AG08396 (cell line): ENCODE measurements at regions not wholly inside any gene's neighbourhood (a gene's known extent, or its start where the extent isn't known, plus 50 kb on each side); places are given as distances from the start of the nearest gene placed in this dataset.
"Not testable (repeated sequence)": the region's sequence is repeated elsewhere in the genome, so short reads cannot be mapped to it uniquely, and the experiment has no call there.

Source experiments
- DNase-seq: peaks from one replicate; pipeline ENCODE4 v3.0.0; 2012; ENCODE audit warnings: low spot score, mixed read lengths

DNA sequence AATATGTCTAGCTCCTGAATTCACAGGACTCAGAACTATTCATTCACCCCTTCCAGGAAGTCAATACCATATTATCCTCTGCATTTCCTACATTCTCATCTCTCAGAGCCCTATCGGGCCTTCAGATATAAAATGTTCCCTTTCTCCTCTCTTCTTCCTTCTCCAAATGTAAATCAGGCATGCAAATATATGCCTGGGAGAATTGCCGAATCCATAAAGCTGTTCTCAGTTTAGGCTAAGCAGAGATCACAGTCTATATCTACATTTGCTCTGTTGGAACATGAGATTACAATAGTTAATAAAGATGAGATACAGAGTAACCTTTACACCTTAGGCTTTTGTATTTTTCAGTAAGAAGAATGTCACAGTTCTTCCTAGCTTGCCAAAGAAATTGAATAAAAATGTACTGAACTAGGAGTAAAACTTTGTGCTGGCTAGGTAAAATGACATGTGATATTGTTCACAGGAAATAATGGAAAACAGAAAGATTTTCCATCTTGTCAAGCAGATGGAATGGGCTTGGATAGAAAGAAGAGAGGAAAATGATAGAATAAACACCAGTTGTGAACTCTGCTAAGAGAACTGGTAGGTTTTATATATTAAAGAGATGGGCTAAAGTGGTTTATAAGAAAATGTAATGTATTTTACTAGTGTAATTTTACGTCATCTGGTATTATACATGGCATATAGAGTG lies 161.5 kb downstream of the NRIP1 start:
- DNase-seq: no peak

DNA sequence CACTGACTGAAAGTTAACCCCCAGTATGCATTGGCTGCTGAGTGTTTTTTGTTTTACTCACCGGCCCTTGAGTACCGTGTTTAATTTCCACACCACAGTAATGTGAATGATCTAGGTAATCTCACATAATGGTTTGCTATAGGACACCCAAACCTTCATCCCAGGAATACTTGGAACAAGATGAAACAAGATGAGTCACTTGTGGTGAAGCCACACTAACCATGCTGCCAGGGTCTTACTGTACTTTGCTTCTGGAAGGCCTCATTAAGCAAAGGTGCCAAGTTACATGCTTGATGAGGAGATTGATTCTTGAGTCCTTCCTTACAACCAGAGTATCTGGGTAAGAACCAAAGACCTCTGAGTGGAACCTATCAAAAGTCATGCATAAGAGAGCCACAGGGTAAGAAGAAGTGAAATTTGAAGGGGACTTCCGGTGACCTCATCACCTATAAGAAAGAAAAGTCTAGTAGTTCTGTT lies 163.3 kb downstream of the NRIP1 start:
- no peak for DNase-seq

DNA sequence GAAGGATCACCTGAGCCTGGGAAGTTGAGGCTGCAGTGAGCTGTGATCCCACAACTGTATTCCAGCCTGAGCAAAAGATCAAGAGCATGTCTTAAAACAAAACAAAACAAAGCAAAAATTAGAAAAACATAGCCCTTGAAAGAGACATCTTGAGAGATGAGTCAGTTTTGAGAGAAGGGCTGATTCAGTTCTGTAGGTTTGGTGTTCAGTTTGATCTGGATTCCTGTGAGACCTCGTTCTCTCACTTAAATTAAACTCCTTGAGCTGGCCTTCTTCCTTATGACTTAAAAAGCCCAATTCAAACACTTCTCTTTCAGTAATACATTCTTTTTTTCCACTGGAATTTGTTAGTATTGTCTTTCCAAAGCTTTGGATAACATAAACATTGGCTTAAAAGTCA lies 164.2 kb downstream of the NRIP1 start:
- DNase-seq: no peak

DNA sequence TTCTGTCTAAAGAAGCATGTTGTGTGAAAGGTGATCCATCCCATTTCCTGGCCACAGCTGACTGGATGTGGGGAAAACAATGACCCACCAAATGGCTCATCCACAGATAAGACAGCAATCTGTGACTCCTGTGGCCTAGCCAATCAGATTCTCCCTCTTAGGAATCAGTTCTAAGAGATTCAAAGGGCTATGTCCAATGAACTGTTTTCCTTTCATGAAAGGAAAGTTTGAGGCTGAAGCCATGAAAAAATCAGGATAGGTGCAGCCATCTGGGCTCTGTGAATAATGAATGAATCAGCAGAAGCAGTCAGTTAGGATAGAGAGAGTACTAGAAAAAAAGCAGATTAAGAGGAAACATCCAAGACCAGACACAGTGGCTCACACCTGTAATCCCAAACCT lies 164.7 kb downstream of the NRIP1 start:
- DNase-seq: no peak

DNA sequence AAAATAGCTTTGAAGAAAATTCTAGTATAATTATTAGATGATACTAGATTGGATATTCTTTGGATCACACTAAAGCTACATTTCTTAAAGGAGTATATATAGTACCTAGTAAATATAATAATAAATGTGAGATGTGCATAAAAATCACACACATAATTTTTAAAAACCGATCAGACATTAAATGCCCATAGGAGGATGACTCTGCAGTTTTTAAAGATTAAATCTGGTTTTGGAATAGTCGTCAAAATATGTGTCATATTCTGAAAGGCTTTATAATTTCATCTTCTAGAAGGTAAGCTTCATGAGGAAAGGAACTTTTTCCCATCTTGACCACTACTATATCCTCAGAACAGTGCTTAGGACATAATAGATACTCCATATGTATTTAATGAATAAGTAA lies 169.0 kb downstream of the NRIP1 start:
- DNase-seq: no peak

DNA sequence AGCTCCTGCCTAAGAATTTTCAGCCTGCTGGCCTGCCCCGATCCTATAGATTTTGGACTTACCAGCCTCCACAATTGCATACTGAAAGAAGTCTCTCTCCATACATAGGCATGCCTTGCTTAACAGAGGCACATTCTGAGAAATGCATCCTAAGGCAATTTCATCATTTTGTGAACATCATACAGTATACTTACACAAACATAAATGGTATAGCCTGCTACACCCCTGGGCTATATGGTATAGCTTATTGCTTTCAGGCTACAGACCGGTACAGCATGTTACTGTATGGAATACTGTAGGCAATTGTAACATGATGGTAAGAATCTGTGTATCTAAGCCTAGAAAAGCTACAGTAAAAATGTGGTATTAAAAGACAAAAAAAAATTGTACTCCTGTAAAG lies 174.7 kb downstream of the NRIP1 start:
- no peak for DNase-seq

DNA sequence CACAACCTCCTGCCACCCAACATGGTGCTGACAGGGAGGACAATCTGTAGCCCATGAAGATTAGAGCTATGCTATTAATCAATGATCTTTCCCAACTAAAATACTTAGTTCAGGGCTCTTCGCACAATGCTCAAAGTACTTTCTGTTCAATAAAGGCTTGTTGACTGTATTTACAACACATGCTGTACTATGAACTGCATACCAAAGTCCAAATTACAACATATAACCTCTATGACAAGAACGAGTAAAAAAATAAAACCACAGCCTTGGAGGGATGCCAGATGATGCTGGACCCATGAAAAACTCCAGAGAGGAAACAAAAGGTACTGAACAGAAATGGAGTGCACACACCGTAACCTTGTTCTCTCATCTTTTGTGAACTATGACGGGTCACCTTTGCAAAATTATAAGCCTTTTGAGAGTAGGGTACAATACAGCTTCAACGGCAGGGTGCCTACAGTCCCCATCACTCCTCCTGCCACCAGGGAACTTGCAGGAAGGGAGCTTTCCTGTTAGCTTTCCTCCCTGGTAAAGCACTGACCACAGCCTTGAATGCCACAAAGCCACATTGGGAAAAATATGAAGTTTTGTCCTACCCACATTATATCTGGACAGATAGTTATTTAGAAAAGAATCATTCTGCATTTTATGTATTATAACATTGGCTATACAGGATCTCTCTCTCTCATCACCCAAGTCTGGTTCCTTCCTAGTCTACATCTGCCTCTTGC lies 175.6 kb downstream of the NRIP1 start:
- DNase-seq: no peak

DNA sequence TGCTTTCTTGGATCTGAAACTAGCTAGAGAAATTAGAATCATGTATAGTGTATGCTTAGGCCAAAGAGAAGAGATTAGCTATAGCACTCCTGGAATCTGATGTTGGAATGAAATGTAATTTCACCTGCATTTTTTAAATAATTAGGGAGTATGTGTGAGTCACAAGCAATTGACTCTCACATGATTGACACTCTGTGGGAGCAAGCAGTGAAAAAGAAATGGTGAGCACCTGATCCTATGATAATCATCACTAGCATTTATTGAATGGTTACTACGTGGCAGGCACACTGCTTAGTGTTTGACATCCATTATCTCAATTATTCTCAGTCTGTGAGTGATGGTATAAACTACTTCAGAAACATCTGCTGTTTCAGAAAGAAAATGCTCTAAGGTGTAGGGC lies 176.6 kb downstream of the NRIP1 start:
- no peak for DNase-seq

DNA sequence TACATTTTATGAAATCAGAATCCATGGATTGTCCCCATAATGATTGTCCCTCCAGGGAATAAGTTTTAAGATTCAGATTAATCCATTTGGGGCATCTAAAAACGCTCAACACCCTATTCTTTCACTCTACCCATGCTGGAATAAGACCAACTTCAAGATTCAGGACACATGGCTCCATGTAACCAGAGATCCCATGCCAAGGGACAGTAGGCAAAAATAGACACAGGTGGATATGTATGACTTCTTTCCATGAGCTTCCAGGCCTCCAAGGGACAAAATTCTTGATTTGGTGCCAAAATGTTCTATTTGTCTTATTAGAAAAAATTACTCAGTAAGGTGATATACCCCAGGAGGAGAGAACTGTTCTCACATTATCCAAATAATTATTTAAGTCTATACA lies 178.8 kb downstream of the NRIP1 start:
- DNase-seq: no peak

DNA sequence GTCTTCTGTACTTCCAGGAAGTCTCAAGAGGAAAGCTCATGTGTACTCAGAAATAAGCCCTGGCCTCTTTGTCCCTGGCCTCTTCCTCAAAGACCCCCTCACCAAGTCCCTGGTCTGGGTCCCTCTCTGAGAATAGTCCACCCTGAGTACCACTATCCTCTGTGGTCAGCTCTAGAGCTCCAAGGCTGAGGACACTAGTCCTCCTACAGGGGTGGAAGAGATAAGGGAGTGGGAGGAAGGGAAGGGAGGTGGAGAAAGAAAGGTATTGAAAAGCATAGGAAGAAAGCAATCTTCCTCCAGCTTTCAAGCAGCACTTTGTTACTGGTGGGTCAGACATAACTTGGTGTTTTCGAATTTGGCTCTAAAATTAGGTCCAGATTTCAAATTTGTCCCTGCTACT lies 181.4 kb downstream of the NRIP1 start:
- no peak for DNase-seq

DNA sequence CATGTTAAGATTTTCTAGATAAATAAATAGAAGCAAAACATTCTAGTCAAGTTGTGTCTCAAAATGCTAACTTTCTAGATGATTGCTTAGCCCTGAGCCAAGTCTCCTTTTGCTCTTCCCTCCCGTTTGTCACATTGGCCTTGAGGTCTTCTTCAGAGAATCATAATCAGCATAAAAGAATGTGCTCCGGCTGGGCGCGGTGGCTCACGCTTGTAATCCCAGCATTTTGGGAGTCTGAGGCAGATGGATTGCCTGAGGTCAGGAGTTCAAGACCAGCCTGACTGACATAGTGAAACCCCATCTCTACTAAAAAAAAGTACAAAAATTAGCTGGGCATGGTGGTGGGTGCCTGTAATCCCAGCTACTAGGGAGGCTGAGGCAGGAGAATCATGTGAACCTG lies 182.3 kb downstream of the NRIP1 start:
- not testable (repeated sequence) for DNase-seq

DNA sequence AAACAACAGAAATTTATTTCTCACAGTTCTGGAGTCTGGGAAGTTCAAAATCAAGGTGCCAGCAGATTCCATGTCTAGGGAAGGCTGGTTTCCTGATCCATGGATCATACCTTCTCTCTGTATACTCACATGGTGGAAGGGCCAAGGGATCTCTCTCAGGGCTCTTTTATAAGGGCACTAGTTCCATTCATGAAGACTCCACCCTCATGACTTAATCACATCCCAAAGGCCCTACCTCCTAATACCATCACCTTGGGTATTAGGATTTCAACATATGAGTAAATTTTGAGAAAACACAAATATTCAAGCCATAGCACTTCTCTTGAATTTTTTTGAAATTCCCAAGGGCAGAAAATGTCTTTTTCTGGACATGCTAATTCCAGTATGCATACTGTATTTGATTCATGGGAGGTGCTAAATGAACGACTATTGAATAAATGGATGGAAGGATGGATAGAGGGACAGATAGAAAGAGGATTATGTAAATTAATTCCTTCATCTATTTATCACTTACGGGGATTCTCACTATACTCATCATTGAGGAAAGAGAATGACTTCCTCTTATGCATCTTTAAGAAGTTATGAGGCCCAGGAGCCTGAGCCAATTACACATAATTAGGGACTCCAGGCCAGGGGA lies 182.8 kb downstream of the NRIP1 start:
- DNase-seq: no peak

DNA sequence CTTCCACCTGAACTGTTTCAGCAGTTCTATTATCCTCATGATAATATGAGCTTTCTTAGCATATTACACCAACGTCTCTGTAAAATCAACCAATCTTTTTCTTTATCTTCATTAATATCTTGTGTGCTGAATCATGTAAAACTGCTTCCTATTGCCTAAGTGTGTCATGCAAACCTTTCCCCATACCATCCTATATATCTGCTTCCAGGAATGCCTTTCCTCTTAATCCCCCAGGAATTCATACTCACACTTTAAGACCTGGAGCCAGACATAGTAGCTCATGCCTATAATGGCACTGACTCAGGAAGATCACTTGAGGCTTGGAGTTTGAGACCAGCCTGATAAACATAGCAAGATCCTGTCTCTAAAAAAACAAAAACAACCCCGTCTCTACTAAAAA lies 183.9 kb downstream of the NRIP1 start:
- DNase-seq: no peak

DNA sequence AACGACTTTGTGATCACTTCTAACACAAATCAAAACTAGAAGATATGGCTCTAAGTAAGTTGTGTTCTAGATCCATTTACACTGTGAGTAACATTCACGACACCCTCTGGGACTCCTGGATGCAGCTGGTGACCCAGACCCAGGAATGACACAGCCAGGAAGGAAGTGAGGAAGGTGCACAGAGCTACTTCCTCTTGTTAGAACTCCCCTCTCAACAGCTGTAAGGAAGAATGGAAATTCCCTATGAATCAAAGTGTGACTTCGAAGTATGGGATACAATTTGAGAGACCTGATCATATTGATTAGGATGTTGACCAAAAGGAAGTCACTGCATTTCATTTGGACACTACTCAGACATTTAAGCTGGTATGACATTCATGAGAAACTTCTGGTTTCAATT lies 185.3 kb downstream of the NRIP1 start:
- no peak for DNase-seq

DNA sequence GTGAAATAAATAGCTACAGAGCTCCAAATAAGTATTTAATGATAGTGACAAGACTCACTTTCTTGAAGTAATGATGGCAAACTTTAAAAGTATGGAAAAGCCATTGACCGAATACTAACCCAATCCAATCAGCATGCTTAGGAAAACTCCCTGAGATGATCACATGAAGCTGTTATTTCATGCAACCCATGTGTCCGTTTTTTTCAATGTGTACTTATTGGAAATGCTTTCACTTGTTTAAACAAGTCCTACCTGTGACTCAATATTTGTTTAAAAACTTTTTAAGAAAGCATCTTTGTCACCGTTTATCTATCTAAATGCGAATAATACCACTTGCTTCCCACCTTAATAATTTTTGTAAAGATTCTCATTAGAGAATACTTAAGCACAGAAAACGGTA lies 185.8 kb downstream of the NRIP1 start:
- DNase-seq: no peak

DNA sequence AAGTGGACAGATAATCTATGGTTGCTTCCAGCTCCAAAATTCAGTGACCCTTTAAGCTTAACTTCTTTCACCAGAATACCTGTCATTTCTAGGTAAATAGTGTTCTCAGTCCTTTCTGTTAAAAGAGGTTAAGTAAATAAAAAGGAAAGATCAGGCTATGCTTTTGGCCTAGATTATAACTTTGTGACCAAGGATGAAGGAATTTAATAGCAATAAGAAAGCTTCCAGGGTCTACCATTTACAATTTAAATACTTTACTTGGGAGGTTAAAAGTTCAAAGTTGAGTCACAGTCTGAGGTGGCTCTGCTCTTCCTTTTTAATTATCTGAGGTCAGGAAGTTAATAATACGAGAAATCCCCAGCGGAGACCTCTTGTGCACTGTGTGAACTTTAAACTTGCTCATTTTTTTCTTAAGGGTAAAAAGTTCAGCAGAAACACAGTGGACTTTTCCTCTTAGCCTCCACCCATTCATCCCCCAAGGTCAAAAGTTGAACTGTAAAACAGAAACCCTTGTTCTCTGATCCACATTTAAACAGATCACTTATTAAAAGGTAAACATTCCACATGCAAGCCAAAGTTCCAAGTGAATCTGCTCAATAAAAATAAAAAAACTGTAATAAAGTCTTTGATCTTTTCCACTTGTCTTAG lies 187.1 kb downstream of the NRIP1 start:
- no peak for DNase-seq

DNA sequence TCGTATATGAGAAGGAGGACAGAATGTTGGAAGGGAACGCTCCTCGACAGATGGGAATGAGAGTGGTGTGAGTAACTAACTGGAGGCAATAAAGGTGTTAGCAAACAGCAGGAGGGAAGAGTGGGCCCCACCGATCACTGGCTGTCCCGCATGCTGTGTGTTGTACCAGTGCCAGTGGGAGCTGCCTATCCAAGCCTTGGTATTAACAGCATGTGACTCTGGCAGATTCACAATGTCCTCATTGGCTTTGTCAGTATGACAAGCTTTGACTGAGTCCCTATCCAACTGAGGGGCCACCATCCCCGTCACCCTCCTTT lies 188.3 kb downstream of the NRIP1 start:
- no peak for DNase-seq

DNA sequence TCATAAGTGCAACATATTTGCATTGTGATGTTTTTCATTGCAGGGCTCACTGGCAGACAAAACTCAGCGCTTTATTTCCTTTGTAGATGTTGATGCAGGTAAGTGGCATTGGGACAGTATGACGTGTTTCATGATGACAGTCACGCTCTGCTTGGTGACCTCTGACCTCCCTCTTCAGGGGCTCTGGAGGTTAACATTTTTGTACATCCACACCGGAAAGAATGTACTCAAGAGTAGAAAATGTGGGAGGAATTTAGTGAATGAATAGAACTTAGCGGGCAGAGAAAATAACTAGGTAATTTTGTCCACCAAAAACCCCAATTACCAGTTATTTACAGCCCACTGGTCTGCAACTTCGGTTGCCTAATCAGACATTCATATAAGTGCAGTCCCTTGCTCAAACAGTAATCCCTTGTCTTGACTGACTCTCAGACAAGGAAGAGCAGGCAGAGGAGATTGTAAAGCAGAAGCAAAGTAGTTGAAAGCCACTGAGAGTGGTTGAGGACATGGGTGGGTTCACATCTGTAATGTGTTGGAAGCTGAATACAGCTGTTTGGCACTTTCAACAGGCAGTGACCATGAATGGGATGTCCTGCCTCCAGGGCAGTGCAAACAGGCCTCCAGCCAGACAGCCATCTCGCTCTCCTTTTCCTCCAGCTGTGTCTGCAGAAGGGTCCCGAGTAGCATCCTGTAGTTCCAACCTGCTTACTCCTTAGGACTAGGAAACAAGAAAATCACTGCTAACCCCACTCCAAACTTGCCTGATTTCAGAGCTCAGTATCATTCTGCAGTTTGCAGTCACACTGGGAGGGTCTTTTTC lies 188.9 kb downstream of the NRIP1 start:
- DNase-seq: no peak

DNA sequence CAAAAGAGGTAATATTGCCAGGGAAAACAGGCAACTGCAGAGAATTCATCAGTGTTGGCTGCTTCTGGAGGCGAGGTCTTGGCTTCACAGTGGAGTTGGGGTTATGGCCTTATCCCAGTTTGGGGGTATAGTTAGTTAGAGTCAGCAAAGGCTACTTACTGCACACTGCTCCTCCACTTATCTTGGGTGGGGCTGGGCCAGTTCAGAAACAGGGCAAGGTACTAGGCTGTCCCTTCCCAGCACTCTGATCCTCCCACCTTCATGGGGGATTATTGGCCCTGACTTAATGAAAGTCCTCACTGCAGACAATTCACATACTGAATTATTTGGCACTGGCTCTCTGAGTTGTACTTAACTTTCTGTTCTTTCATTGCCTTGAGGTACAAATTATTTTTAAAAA lies 189.6 kb downstream of the NRIP1 start:
- no peak for DNase-seq

DNA sequence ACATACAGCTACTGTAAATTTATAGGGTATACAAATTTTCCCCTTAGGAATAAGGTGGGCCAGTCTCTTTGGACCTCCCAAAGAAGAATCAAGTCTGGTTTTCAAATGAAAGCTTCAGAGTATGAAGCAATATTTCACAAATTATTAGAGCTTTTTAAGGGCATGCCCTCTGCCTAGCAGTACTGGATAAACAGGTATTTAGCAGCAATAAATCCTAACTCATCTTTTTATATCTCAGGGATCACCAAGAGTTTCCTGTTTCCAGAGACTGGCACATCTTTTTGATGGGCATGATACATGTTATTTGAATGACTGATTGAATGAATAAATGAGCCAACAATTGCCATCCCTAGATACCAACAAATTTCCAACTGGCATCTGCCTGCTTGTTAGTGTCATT lies 190.4 kb downstream of the NRIP1 start:
- no peak for DNase-seq

DNA sequence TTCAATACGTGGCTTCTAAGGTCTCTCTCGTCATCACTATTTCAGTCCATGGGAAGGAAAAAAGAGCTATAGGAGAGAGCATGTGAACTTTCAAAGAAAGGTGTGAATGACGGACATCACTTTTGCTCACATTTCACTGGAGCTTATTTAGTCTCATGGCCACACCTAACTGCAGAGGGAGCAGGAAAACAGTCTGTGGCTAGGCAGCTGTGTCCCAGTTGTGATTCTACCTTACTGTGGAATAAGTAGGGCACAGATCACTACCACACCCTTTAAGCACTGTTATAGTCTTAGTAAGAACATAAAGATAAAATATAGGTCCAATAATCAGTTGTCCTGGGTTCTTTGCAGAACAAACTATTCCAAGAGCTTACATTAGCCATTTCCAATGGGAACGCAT lies 192.9 kb downstream of the NRIP1 start:
- DNase-seq: no peak

DNA sequence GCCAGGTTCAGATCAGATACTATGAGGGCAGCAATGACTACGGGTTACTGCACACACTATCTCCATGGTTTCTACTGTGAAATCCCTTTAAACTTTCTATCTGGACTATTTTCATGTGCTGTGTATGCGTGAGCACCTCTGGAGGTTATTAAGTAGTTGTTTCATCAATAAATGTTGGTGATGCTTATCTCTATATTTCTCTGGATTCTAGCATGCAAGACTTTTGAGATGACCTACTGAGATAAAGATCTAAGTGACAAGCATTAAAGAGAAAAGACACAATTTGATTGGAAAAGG lies 194.0 kb downstream of the NRIP1 start:
- no peak for DNase-seq
